ENCODE measurements at regions not wholly inside any gene's neighbourhood (a gene's known extent, or its start where the extent isn't known, plus 50 kb on each side); places are given as distances from the start of the nearest gene placed in this dataset.

GRCh38 chr12:45629292-45629691, 100.2 kb upstream of the ARID2 start:
- no peak for TF ChIP-seq CTCF (IDR thresholded peaks at IDR 0.05)
- no peak for ATAC-seq (ENCODE audit: low FRiP score)
- no peak for DNase-seq (ENCODE audit: low spot score)

GRCh38 chr12:45633733-45634132, 95.8 kb upstream of the ARID2 start:
- no peak for DNase-seq (ENCODE audit: low spot score)
- TF ChIP-seq CTCF (IDR thresholded peaks at IDR 0.05), result no peak
- no peak for ATAC-seq (ENCODE audit: low FRiP score)

- DNase-seq (ENCODE audit: low spot score) (no peak), ATAC-seq (ENCODE audit: low FRiP score) (no peak)
- no peak for TF ChIP-seq CTCF (IDR thresholded peaks at IDR 0.05)
Observed at GRCh38 chr12:45634273-45634917, 95.1 kb upstream of the ARID2 start.

GRCh38 chr12:45637242-45637641, 92.3 kb upstream of the ARID2 start:
- ATAC-seq (ENCODE audit: low FRiP score) (no peak), DNase-seq (ENCODE audit: low spot score) (no peak)
- no peak for TF ChIP-seq CTCF (IDR thresholded peaks at IDR 0.05)

GRCh38 chr12:45637706-45638105, 91.8 kb upstream of the ARID2 start:
- TF ChIP-seq CTCF (IDR thresholded peaks at IDR 0.05), result no peak
- ATAC-seq (ENCODE audit: low FRiP score) (no peak), DNase-seq (ENCODE audit: low spot score) (no peak)

GRCh38 chr12:45638386-45638785, 91.1 kb upstream of the ARID2 start:
- no peak for TF ChIP-seq CTCF (IDR thresholded peaks at IDR 0.05)
- ATAC-seq (ENCODE audit: low FRiP score) (no peak), DNase-seq (ENCODE audit: low spot score) (no peak)

- DNase-seq (ENCODE audit: low spot score) (no peak), ATAC-seq (ENCODE audit: low FRiP score) (no peak)
- TF ChIP-seq CTCF (IDR thresholded peaks at IDR 0.05), result no peak
Observed at GRCh38 chr12:45644541-45644940, 85.0 kb upstream of the ARID2 start.

Data from omental fat pad (tissue), 3 donors.